ENCODE measurements at regions not wholly inside any gene's neighbourhood (a gene's known extent, or its start where the extent isn't known, plus 50 kb on each side); places are given as distances from the start of the nearest gene placed in this dataset.
"Not testable (repeated sequence)": the region's sequence is repeated elsewhere in the genome, so short reads cannot be mapped to it uniquely, and the experiment has no call there.

DNA sequence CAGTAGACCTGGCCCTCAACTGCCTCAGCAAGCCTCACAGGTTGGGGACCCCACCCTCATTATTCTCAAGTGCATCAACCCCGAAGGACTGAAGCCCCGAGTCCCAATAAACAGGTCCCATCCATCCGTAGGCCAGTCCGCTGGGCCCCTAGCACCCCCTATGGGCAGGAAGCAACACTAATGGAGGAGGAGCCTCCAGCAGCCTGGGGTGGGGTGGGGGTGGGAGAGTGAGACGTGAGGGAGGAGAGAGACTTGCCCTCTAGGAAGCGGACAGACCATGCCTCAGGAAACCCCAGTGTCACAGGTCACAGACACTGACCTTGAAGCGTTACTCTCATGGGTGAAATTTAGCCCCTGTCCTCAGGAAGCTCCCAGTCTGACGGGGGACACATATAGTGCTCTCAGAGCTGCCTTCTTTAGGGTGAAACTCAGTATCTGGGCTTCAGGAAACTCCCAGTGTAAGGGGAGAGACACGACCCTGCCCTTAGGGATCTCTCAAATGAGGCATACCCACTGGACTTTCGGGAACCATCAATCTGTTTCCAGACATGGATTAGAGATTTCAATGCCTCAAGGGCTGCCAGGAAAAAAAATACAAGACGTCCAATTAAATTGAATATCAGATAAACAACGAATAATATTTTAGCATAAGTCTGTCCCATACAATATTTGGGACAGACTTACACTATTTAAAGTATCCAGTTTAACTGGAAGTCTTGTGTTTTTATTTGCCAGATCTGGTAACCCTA is 125.8 kb downstream of the MRPL14 start:
- DNase-seq (ENCODE audit: extremely low read depth, low read depth, low spot score): no peak

DNA sequence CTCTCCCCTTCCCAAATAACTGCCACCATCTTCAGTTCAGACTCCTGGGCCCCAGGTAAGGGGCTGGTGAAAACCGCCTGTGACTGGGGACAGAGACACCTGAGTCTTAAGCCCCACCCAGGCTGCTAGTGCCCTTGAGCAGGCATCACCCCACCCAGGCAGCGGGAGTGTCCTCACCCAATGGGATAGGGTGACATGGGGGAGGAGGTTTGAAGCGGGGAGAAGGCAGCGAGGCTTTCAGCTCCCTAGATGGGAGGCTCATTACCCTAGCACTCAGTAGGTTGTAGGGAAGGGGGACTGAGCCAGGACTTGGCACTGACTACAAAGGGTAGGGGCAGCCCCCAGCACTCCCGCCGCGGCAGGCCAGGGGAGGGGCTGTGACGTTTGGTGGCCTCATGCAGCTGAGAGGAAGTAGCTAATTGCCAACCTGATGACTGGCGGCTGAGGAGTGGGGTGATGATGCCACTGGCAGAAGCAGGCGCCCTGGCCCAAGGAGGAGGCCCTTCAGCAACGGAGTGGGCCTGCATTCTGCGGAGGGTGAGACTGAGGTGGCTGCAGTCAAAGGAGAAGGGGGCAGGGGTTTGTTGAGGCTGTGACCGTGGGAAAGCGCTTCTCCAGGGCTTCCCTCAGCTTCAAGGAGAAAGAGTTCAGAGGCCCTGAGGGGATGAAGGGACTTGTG is 126.9 kb downstream of the MRPL14 start:
- no peak for DNase-seq (ENCODE audit: extremely low read depth, low read depth, low spot score)

DNA sequence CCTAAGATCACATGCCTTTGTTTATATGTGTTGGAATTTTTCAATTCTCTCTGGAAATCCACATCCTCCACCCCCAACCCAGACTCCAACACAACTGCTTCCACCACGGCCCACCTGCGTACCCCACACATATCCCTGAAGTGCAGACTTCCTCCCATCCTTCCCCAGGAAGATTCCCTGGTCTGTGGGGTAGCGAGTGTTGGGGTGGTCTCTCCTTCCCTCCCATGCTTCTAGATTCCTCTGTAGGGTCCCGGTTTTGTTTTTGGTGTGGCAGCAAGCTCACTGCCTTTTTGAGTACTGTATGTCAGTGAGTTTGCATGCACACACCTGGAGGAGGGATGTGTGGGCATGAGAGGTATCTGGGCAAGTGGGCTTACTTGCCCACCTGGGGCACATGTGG is 127.6 kb downstream of the MRPL14 start:
- no peak for DNase-seq (ENCODE audit: extremely low read depth, low read depth, low spot score)

DNA sequence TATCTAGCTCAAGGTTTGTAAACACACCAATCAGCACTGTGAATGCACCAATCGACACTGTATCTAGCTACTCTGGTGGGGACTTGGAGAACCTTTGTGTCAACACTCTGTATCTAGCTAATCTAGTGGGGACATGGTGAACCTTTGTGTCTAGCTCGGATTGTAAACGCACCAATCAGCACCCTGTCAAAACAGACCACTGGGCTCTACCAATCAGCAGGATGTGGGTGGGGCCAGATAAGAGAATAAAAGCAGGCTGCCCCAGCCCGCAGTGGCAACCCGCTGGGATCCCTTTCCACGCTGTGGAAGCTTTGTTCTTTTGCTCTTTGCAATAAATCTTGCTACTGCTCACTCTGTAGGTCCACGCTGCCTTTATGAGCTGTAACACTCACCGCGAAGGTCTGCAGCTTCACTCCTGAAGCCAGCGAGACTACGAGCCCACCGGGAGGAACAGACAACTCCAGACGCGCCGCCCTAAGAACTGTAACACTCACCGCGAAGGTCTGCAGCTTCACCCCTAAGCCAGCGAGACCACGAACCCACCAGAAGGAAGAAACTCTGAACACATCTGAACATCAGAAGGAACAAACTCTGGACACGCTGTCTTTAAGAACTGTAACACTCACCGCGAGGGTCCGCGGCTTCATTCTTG is 128.5 kb downstream of the MRPL14 start:
- DNase-seq (ENCODE audit: extremely low read depth, low read depth, low spot score): not testable (repeated sequence)

DNA sequence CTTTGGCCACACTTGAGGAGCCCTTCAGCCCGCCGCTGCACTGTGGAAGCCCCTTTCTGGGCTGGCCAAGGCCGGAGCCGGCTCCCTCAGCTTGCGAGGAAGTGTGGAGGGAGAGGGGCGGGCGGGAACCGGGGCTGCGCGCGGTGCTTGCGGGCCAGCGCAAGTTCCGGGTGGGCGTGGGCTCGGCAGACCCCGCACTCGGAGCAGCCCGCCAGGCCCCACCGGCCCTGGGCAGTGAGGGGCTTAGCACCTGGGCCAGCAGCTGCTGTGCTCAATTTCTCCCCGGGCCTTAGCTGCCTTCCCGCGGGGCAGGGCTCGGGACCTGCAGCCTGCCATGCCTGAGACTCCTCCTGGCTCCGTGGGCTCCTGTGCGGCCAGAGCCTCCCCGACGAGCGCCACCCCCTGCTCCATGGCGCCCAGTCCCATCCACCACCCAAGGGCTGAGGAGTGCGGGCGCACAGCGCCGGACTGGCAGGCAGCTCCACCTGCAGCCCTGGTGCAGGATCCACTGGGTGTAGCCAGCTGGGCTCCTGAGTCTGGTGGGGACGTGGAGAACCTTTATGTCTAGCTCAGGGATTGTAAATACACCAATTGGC is 129.2 kb downstream of the MRPL14 start:
- DNase-seq (ENCODE audit: extremely low read depth, low read depth, low spot score): not testable (repeated sequence)

DNA sequence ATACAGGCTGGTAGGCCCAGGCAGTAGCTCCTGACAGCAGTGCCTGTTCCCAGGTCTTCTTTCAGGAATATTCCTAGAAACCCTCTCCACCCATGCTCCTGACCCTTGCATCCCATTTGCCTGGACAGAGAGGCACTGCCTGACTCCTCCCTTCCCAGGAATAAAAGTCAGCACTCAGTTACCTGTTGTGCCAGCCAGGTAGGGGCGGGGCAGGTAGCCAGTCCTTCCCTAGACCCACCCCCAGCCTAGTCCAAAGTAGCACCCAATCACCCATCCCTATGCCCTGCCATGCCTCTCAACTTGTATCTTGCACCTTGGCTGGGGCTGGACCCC is 129.9 kb downstream of the MRPL14 start:
- no peak for DNase-seq (ENCODE audit: extremely low read depth, low read depth, low spot score)

DNA sequence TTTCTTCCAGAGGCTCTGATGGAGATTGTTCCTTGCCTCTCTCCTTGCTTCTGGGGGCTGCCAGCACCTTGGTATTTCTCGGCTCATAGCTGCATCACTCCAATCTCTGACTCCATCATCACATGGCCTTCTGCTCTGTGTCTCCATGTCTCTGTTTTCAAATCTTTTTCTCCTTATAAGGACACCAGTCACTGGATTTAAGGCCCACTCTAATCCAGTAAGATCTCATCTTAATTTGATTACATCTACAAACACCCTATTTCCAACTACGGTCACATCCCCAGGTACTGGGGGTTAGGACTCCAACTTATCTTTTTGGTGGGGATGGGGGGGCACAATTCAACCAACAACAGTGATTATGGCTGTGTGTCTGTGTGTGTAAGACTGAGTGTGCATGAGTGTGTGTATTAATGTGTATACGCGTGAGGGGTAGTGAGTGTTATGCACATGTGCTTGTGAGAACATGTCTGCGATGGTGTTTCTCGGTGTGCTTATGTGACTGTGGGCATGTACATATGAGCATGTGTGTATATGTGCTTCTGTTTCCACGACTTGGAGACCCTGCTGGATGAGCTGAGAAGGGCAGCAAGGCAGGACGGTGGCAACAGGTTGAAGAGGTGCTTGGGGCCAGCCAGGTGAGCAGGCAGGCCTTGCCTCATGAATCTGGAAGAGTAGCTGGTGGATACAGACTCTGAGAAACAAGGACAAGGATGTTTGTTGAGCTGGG is 130.5 kb downstream of the MRPL14 start:
- DNase-seq (ENCODE audit: extremely low read depth, low read depth, low spot score): no peak

DNA sequence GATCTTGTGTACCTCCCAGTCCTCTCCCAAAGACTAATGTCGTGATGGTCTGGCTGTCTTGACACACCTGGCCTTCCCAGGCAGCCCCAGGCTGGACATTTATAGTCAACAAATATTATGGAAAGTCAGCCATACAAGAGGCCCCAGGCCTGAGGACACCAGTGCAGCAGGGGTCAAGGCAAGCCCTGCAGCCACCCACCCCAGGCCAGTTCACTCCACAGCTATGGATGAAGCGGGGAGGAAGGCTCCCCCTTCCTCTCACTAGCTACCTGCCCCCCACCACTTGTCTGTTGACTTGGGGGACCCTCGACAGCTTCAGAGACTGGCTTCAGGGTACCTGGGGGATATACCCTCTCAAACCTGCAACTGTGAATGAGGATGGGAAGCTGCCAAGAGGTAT is 132.1 kb downstream of the MRPL14 start:
- no peak for DNase-seq (ENCODE audit: extremely low read depth, low read depth, low spot score)

DNA sequence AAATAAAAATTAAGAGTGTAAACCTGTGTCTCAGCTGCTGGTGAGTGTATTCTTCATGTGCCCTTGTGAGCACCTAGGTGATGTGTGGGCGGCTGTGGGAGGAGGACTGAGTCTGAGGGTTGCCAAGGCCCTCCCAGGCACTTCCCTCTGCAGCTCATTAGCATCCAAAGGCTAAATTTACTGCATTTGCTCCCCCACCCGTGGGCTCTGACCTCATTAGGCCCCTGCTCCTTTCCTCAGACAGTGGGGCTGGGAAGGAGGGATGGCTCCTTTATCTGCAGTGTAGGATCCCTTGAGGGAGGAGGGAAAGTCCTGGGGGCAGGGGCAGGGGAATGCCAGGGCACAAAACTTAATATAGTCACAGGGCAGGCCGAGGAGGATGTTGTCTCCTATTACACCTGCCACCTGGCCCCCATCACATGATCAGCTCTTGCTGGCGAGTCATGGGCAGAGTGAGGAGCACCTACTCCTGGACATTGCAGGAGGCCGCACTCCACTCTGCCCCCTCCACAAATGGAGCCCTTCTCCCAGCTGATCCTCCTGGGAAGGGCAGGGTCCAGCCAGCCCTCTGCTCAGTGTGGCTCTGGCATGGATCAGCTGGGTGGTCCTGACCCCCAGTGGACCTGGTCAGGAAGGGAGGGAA is 133.2 kb downstream of the MRPL14 start:
- DNase-seq (ENCODE audit: extremely low read depth, low read depth, low spot score): no peak

DNA sequence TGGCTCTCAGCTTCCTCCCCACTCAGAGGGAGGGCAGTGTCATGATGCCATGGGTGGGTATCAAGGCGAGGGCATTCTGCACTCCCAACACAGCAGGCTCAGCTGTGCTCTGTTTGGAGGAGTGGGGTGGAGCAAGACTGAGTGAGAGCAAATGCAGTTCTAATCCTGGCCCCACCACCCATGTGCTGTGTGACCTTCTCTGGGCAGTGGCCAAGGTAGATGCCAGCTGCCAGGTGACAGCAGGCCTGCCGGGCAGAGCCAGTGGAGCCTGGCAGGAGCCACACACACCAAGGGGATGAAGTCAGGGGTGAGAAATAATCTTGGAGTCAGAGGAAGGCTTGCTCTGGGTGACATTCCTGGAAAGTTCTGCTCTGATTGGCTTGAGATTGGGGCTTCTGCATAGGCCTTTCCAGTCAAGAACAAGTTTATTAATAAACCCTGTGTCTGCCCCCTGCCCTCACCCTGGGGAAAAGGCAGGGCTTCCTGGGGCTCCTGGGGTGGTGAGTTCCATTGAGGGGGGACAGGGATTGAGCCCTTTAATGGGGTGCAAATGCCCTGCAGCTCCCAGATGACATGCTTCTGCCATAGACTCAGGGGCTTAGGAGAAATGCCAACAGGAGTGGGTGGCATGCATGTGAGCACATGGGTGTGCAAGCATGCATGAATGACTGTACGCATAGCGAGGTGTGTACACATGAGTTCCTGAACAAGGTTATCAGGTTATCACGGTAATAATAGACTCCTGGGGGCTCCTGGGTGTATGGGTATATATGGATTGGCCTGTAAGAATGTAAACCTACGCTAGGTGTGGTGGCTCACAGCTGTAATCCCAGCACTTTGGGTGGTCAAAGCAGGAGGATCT is 134.2 kb downstream of the MRPL14 start:
- DNase-seq (ENCODE audit: extremely low read depth, low read depth, low spot score): no peak

DNA sequence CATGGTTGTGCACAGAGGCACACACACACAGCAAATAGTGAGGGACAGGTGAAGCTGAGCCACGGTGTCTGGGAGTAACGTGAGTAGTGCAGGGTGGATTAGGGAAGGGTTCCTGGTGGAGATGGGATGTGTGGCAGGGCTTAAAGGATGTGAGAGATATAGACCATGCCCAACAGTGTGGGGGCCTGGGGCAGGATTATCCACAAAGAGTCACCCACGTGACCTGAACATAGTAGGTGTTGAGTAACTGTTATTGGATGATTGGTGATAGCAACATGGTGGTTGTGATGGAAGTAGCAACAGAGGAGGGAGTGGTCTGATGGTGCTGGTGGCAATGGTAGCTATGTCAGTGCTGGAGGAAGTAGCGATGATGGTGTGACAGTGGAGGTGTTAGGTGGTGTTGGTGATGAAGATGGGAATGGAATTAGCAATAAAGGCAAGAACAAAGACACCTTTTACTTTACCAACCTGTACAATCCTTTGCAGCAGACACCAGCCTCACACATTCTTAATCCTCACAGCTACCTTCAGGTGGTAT is 135.1 kb downstream of the MRPL14 start:
- DNase-seq (ENCODE audit: extremely low read depth, low read depth, low spot score): no peak

DNA sequence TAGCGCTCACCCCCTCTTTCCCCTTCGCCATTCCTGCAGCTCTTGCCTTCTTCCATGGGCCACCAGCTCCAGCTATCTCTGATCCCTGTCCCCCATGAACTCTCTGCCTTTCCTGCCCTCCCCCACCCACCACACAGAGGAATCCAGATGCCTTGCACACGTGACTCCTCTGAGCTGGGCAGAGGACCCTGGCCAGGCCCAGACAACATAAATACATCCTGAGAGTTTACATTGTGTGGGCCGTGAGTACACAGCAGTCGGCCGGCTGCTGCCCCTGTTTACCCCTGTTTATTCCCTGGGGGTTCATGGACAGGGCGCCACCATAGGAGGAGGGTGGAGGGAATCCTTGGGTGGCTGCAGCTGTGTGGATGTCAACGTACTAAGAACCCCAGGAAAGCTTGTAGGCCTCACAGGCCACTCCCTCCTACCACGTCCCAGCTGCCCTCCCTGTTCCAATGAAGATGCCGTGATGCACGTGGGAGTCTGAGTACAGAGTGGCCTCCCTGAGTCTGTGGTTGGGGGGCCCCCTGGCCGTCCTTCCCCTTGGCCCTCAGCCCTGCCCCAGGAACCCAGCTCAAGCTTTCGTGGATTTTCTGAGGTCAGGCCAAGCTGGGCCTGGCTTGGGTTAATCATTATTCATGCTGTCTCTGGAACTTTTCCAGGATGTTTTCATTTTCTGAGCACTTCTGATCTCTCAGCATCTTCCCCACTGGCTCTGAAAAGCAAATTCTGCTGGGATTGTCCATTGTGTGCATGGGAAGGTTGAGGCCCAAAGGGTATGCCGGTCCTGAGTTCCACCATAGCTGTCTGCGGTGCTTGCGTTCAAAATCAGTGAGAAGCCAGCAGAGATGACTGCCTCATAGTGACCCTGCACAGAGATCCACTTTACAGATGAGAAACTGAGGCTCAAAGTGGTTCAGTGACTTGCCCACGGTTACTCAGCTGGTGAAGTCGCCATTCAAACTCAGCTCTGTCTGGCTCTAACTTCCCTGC is 136.3 kb downstream of the MRPL14 start:
- DNase-seq (ENCODE audit: extremely low read depth, low read depth, low spot score): no peak

DNA sequence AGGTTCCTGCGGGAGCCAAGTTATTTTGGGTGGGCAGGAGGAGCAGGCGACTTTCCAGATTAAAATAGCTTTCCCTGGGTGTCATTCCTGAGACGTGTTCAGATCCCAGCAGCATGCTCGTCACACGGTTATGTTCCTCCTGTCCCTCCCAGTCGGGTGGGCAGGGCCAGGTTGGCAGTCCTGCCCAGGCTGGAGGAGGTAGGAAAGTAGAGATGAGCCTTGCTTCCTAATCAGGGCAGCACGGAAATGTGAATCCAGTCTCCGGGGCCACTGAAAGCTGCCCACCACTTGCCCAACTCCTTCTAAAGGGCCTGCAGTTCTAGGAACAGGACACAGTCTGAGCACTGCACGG is 137.0 kb downstream of the MRPL14 start:
- no peak for DNase-seq (ENCODE audit: extremely low read depth, low read depth, low spot score)

DNA sequence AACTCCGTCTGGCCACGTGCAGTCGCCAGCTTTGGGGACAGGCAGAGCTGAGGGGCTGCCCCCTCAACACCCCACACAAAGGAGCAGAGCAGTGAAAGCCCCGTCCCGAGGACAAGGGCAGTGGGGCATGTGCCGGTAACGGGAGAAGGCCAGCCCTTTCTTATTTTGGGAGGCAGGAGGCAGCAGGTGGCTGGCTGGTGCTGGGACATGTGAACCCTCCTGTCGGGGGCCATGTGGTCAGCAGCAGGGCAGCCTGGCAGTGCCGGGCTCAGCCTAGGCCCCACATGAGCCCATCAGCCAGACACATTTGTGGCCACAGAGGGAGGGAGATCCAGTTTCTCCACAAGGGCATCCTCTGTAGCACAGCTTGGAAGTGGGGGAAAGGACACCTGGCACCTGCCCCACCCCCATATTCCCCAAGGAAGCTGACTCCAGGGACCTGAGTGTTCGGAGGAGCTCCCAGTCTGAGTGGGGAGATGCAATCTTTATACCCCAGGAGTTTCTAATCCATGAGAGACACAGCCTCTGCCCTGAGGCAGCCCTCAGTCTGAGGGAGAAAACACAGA is 137.6 kb downstream of the MRPL14 start:
- no peak for DNase-seq (ENCODE audit: extremely low read depth, low read depth, low spot score)

DNA sequence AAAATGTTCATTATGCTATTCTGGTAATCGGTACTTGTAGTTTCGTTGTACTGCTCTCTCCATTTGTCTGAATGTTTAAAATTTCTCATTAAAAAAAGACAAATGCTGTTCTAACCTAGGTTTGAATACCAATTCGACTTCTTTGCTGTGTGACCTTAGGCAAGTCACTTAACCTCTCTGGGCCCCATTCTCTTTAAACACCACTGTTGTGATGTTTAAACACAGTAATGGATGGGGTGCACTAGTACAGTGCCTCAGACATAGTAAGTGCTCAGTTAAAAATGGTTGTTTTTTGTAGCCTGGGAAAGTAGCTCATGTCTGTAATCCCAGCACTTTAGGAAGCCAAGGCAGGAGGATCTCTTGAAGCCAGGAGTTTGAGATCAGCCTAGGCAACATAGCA is 138.5 kb downstream of the MRPL14 start:
- no peak for DNase-seq (ENCODE audit: extremely low read depth, low read depth, low spot score)

DNA sequence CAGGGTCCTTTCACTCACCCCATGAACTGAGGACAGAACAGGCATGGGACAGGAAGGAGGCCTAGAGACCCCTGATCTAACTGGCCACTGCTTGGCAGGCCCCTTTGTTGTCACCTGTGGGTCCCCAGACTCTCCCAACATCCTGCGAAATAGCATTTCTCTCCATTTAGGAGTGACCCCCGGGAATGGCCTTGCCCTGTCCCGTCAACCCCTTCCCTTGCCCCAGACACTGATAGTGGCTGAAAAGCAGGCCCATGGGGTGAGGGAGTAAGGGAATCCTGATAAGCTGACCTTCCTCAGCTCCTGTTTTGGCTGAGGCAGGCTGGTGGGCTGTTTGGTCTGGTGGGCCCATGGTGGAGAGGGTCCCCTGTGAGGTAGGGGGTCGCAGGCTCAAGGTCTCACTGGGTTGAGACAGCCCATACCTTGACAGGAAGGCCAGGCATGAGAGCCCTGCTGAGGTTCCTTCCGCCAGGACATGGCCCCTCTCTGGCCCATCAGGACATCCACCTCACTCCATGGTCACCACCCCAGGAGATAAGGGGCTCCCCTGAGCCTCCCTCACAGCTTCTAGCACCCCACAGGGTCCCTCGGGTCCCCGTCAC is 139.3 kb downstream of the MRPL14 start:
- no peak for DNase-seq (ENCODE audit: extremely low read depth, low read depth, low spot score)

DNA sequence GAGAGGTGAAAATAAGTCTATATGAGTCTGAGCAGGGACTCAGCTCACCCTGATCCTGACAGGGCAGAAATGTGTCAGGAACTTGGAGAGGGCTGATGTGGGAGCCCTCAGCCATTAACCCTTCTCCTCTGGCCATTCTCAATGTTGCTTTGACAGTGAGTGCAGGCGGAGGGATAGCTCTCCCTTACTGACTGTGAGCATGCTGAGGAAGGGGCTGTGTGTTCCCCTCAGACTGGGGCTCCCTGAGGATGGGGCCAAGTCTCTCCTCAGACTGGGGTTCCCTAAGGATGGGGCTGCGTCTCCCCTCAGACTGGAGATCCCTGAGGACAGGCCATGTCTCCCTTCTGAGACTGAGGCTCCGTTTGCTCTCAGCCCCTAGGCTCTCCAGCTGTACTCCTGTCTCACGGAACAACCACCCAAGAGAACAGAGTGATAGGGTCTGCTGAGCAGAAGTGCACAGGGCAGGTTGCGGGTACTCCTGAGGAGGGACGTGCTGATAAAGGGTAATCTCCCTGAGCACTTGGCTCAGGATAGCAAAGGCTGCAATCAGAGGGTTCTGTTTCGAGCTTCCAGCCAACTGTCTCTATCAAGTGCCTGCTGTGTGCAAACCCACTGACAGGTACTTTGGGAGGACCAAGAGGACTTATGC is 141.0 kb downstream of the MRPL14 start:
- DNase-seq (ENCODE audit: extremely low read depth, low read depth, low spot score): no peak
